SK-N-SH treated with all-trans-retinoic acid at 6 μM for 48 hours (cell line): ENCODE measurements at regions not wholly inside any gene's neighbourhood (a gene's known extent, or its start where the extent isn't known, plus 50 kb on each side); places are given as distances from the start of the nearest gene placed in this dataset.

Source experiments
- BACH2 ChIP-seq: fragments of 250-450 bp; sonication (Bioruptor Pico); IDR thresholded peaks from 2 replicates; pipeline ENCODE4 v1.9.0; 2021; ENCODE audit warnings: mild to moderate bottlenecking, borderline replicate concordance
- ESRRG ChIP-seq: fragments of 250-450 bp; sonication (Bioruptor Pico); IDR thresholded peaks from 2 replicates; pipeline ENCODE4 v1.6.1; 2021; ENCODE audit warnings: mild to moderate bottlenecking
- ISL1 ChIP-seq: fragments of 250-450 bp; sonication (Bioruptor Pico); IDR thresholded peaks from 2 replicates; pipeline ENCODE4 v2.1.2; 2022; ENCODE audit warnings: mild to moderate bottlenecking, moderate library complexity
- PATZ1 ChIP-seq: fragments of 250-450 bp; sonication (Bioruptor Pico); IDR thresholded peaks from 2 replicates; pipeline ENCODE4 v1.8.0; 2020; ENCODE audit warnings: mild to moderate bottlenecking, moderate library complexity, borderline replicate concordance
- POU6F1 ChIP-seq: fragments of 250-450 bp; sonication (Bioruptor Pico); IDR thresholded peaks from 2 replicates; pipeline ENCODE4 v1.8.0; 2021; ENCODE audit warnings: low read depth, mild to moderate bottlenecking, moderate library complexity, borderline replicate concordance
- TSHZ2 ChIP-seq: fragments of 250-450 bp; sonication (Bioruptor Pico); IDR thresholded peaks from 2 replicates; pipeline ENCODE4 v1.5.0; 2020; ENCODE audit warnings: mild to moderate bottlenecking, moderate library complexity
- ZFP30 ChIP-seq: fragments of 450-650 bp; formaldehyde crosslinking; IDR thresholded peaks from 2 replicates; pipeline ENCODE4 v1.5.0; 2022; ENCODE audit warnings: mild to moderate bottlenecking, moderate library complexity
- ZNF8 ChIP-seq: fragments of 450-650 bp; formaldehyde crosslinking; IDR thresholded peaks from 2 replicates; pipeline ENCODE4 v1.5.0; 2020; ENCODE audit warnings: mild to moderate bottlenecking, moderate library complexity

GRCh38 chr14:100473249-100473648 is 114.0 kb downstream of the BEGAIN start:
- TF ChIP-seq PATZ1 (CRISPR knock-in tag) = no peak
- no peak for TF ChIP-seq ZNF8 (CRISPR knock-in tag)
- no peak for TF ChIP-seq TSHZ2 (CRISPR knock-in tag)
- TF ChIP-seq BACH2 (CRISPR knock-in tag) = no peak
- no peak for TF ChIP-seq ESRRG (CRISPR knock-in tag)
- TF ChIP-seq ISL1 (CRISPR knock-in tag) = no peak
- no peak for TF ChIP-seq ZFP30 (CRISPR knock-in tag)
- TF ChIP-seq POU6F1 (CRISPR knock-in tag) = no peak
